ENCODE measurements at regions not wholly inside any gene's neighbourhood (a gene's known extent, or its start where the extent isn't known, plus 50 kb on each side); places are given as distances from the start of the nearest gene placed in this dataset.

DNA sequence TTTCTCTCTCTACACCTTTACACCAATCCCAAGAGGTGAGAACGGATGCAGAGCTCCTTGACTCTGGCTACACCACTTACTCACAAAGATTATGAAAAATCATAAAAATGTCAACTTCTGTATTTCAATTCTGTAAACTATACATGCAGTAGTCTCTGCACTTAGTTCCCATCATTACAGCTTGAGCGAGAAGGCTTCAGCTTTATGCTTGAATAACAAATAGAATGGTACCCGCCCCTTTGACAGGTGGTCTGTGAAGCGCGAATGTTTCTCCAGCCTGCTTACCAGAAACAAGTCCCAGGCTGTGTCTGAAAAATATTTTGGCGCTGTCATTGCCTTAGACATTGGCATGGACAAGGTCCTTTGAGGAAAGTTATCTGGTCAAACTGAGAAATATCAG is 562.4 kb upstream of the CLINT1 start:
- TF ChIP-seq POLR2A (IDR thresholded peaks at IDR 0.05; ENCODE audit: low read depth, low read length) = no peak
- TF ChIP-seq POLR2AphosphoS5 (IDR thresholded peaks at IDR 0.05; ENCODE audit: low read depth, low read length) = no peak
- no peak for TF ChIP-seq TAF1 (IDR thresholded peaks at IDR 0.05; ENCODE audit: borderline replicate concordance, low read depth, low read length)

Measured in GM12892 (cell line).